ENCODE measurements at regions not wholly inside any gene's neighbourhood (a gene's known extent, or its start where the extent isn't known, plus 50 kb on each side); places are given as distances from the start of the nearest gene placed in this dataset.

- no peak for DNase-seq (ENCODE audit: low read depth, low spot score)
- no CpG with 5 or more reads among the region's 4 CpGs for WGBS (ENCODE audit: insufficient coverage, insufficient read length)
- Histone ChIP-seq H3K36me3 (ENCODE audit: control insufficient read depth, insufficient read depth, low read length) (no peaks in the 10 kb centered on the region), H3K27me3 (ENCODE audit: control insufficient read depth, insufficient read depth, low read length) (no peaks in the 10 kb centered on the region), H3K4me3 (ENCODE audit: low read length) (no peak overlapping the region), H3K27ac (ENCODE audit: low read length) (no peak overlapping the region), H3K4me1 (ENCODE audit: control insufficient read depth, insufficient read depth, low read length) (no peaks in the 10 kb centered on the region), H3K9me3 (ENCODE audit: control insufficient read depth, insufficient read depth, low read length) (no peaks in the 10 kb centered on the region)
These were observed 152.3 kb downstream of the KCNE4 start for GRCh38 chr2:223203971-223204929.

- WGBS (ENCODE audit: insufficient coverage, insufficient read length): no CpG with 5 or more reads among the region's 2 CpGs
- Histone ChIP-seq H3K4me1 (ENCODE audit: control insufficient read depth, insufficient read depth, low read length) (no peaks in the 10 kb centered on the region), H3K36me3 (ENCODE audit: control insufficient read depth, insufficient read depth, low read length) (no peaks in the 10 kb centered on the region), H3K4me3 (ENCODE audit: low read length) (no peak overlapping the region), H3K27ac (ENCODE audit: low read length) (no peak overlapping the region), H3K27me3 (ENCODE audit: control insufficient read depth, insufficient read depth, low read length) (no peaks in the 10 kb centered on the region), H3K9me3 (ENCODE audit: control insufficient read depth, insufficient read depth, low read length) (no peaks in the 10 kb centered on the region)
- no peak for DNase-seq (ENCODE audit: low read depth, low spot score)
These were observed 158.5 kb downstream of the KCNE4 start for GRCh38 chr2:223210489-223210888.

GRCh38 chr2:223214394-223215253, 162.6 kb downstream of the KCNE4 start:
- no peaks in the 10 kb centered on the region for H3K4me1 ChIP-seq (ENCODE audit: control insufficient read depth, insufficient read depth, low read length)
- no peaks in the 10 kb centered on the region for H3K36me3 ChIP-seq (ENCODE audit: control insufficient read depth, insufficient read depth, low read length)
- H3K9me3 ChIP-seq (ENCODE audit: control insufficient read depth, insufficient read depth, low read length): no peaks in the 10 kb centered on the region
- DNase-seq (ENCODE audit: low read depth, low spot score): no peak
- H3K27me3 ChIP-seq (ENCODE audit: control insufficient read depth, insufficient read depth, low read length): no peaks in the 10 kb centered on the region
- H3K27ac ChIP-seq (ENCODE audit: low read length): no peak overlapping the region
- H3K4me3 ChIP-seq (ENCODE audit: low read length): no peak overlapping the region
- no CpG with 5 or more reads among the region's 5 CpGs for WGBS (ENCODE audit: insufficient coverage, insufficient read length)

GRCh38 chr2:223215254-223215516, 163.2 kb downstream of the KCNE4 start:
- no peaks in the 10 kb centered on the region for H3K4me1 ChIP-seq (ENCODE audit: control insufficient read depth, insufficient read depth, low read length)
- no peak overlapping the region for H3K27ac ChIP-seq (ENCODE audit: low read length)
- no peaks in the 10 kb centered on the region for H3K27me3 ChIP-seq (ENCODE audit: control insufficient read depth, insufficient read depth, low read length)
- DNase-seq (ENCODE audit: low read depth, low spot score): no peak
- no peak overlapping the region for H3K4me3 ChIP-seq (ENCODE audit: low read length)
- H3K36me3 ChIP-seq (ENCODE audit: control insufficient read depth, insufficient read depth, low read length): no peaks in the 10 kb centered on the region
- no peaks in the 10 kb centered on the region for H3K9me3 ChIP-seq (ENCODE audit: control insufficient read depth, insufficient read depth, low read length)
- no CpG with 5 or more reads among the region's 2 CpGs for WGBS (ENCODE audit: insufficient coverage, insufficient read length)

GRCh38 chr2:223217373-223217772, 165.4 kb downstream of the KCNE4 start:
- Histone ChIP-seq H3K27ac (ENCODE audit: low read length) (no peak overlapping the region), H3K36me3 (ENCODE audit: control insufficient read depth, insufficient read depth, low read length) (no peaks in the 10 kb centered on the region), H3K27me3 (ENCODE audit: control insufficient read depth, insufficient read depth, low read length) (no peaks in the 10 kb centered on the region), H3K4me1 (ENCODE audit: control insufficient read depth, insufficient read depth, low read length) (no peaks in the 10 kb centered on the region), H3K4me3 (ENCODE audit: low read length) (no peak overlapping the region), H3K9me3 (ENCODE audit: control insufficient read depth, insufficient read depth, low read length) (no peaks in the 10 kb centered on the region)
- DNase-seq (ENCODE audit: low read depth, low spot score): no peak

GRCh38 chr2:223218587-223219178, 166.7 kb downstream of the KCNE4 start:
- H3K4me1 ChIP-seq (ENCODE audit: control insufficient read depth, insufficient read depth, low read length): no peaks in the 10 kb centered on the region
- H3K27me3 ChIP-seq (ENCODE audit: control insufficient read depth, insufficient read depth, low read length): no peaks in the 10 kb centered on the region
- WGBS (ENCODE audit: insufficient coverage, insufficient read length): no CpG with 5 or more reads among the region's 2 CpGs
- H3K27ac ChIP-seq (ENCODE audit: low read length): no peak overlapping the region
- H3K4me3 ChIP-seq (ENCODE audit: low read length): no peak overlapping the region
- H3K9me3 ChIP-seq (ENCODE audit: control insufficient read depth, insufficient read depth, low read length): no peaks in the 10 kb centered on the region
- no peak for DNase-seq (ENCODE audit: low read depth, low spot score)
- H3K36me3 ChIP-seq (ENCODE audit: control insufficient read depth, insufficient read depth, low read length): no peaks in the 10 kb centered on the region

GRCh38 chr2:223219872-223220657, 168.1 kb downstream of the KCNE4 start:
- Histone ChIP-seq H3K27me3 (ENCODE audit: control insufficient read depth, insufficient read depth, low read length) (no peaks in the 10 kb centered on the region), H3K27ac (ENCODE audit: low read length) (no peak overlapping the region), H3K4me1 (ENCODE audit: control insufficient read depth, insufficient read depth, low read length) (no peaks in the 10 kb centered on the region), H3K4me3 (ENCODE audit: low read length) (no peak overlapping the region), H3K9me3 (ENCODE audit: control insufficient read depth, insufficient read depth, low read length) (no peaks in the 10 kb centered on the region), H3K36me3 (ENCODE audit: control insufficient read depth, insufficient read depth, low read length) (no peaks in the 10 kb centered on the region)
- DNase-seq (ENCODE audit: low read depth, low spot score): no peak
- no CpG with 5 or more reads among the region's 9 CpGs for WGBS (ENCODE audit: insufficient coverage, insufficient read length)

GRCh38 chr2:223220658-223220925, 168.6 kb downstream of the KCNE4 start:
- no peaks in the 10 kb centered on the region for H3K4me1 ChIP-seq (ENCODE audit: control insufficient read depth, insufficient read depth, low read length)
- H3K36me3 ChIP-seq (ENCODE audit: control insufficient read depth, insufficient read depth, low read length): no peaks in the 10 kb centered on the region
- no peak overlapping the region for H3K27ac ChIP-seq (ENCODE audit: low read length)
- WGBS (ENCODE audit: insufficient coverage, insufficient read length): no CpG with 5 or more reads among the region's 1 CpG
- DNase-seq (ENCODE audit: low read depth, low spot score): no peak
- no peak overlapping the region for H3K4me3 ChIP-seq (ENCODE audit: low read length)
- no peaks in the 10 kb centered on the region for H3K9me3 ChIP-seq (ENCODE audit: control insufficient read depth, insufficient read depth, low read length)
- no peaks in the 10 kb centered on the region for H3K27me3 ChIP-seq (ENCODE audit: control insufficient read depth, insufficient read depth, low read length)

- no peaks in the 10 kb centered on the region for H3K27me3 ChIP-seq (ENCODE audit: control insufficient read depth, insufficient read depth, low read length)
- WGBS (ENCODE audit: insufficient coverage, insufficient read length): no CpG with 5 or more reads among the region's 4 CpGs
- H3K4me3 ChIP-seq (ENCODE audit: low read length): no peak overlapping the region
- no peaks in the 10 kb centered on the region for H3K9me3 ChIP-seq (ENCODE audit: control insufficient read depth, insufficient read depth, low read length)
- H3K36me3 ChIP-seq (ENCODE audit: control insufficient read depth, insufficient read depth, low read length): no peaks in the 10 kb centered on the region
- DNase-seq (ENCODE audit: low read depth, low spot score): no peak
- no peaks in the 10 kb centered on the region for H3K4me1 ChIP-seq (ENCODE audit: control insufficient read depth, insufficient read depth, low read length)
- no peak overlapping the region for H3K27ac ChIP-seq (ENCODE audit: low read length)
These were observed 169.3 kb downstream of the KCNE4 start for GRCh38 chr2:223221139-223221835.

GRCh38 chr2:223222397-223222796, 170.4 kb downstream of the KCNE4 start:
- Histone ChIP-seq H3K4me1 (ENCODE audit: control insufficient read depth, insufficient read depth, low read length) (no peaks in the 10 kb centered on the region), H3K9me3 (ENCODE audit: control insufficient read depth, insufficient read depth, low read length) (no peaks in the 10 kb centered on the region), H3K4me3 (ENCODE audit: low read length) (no peak overlapping the region), H3K27me3 (ENCODE audit: control insufficient read depth, insufficient read depth, low read length) (no peaks in the 10 kb centered on the region), H3K27ac (ENCODE audit: low read length) (no peak overlapping the region), H3K36me3 (ENCODE audit: control insufficient read depth, insufficient read depth, low read length) (no peaks in the 10 kb centered on the region)
- WGBS (ENCODE audit: insufficient coverage, insufficient read length): no CpG with 5 or more reads among the region's 2 CpGs
- DNase-seq (ENCODE audit: low read depth, low spot score): no peak

All from iPS DF 6.9 (cell line).